H1 (cell line): ENCODE measurements at regions not wholly inside any gene's neighbourhood (a gene's known extent, or its start where the extent isn't known, plus 50 kb on each side); places are given as distances from the start of the nearest gene placed in this dataset.

Experiments used
- CTCF ChIA-PET: fragments of 300-600 bp; sonication (Branson Sonifier 250); formaldehyde crosslinking; loops from one replicate; lab custom pipeline; 2021; ENCODE audit not compliant: partially characterized antibody; lab: Charles Lee
- POLR2A ChIA-PET: fragments of 300-600 bp; sonication (Branson Sonifier 250); formaldehyde crosslinking; loops from one replicate; lab custom pipeline; 2021; ENCODE audit warnings: inconsistent platforms; ENCODE audit not compliant: partially characterized antibody; lab: Charles Lee
- DNase-seq, 2 experiments: peaks; one replicate each; pipeline versions ENCODE4 v3.0.0 to v3.0.0-alpha.2; 2010 to 2022; ENCODE audit warnings: low spot score in 2 of 2, low read depth in 1 of 2, mixed read lengths in 1 of 2
- FAIRE-seq: peaks from 2 replicates; lab custom pipeline; 2011; peaks lifted over from hg19 to GRCh38; lab: Jason Lieb, UNC
- H2AFZ ChIP-seq: 2 replicates; pipeline ENCODE4 v1.8.1; 2012; ENCODE audit warnings: low read length, inconsistent platforms
- H2AK5ac ChIP-seq: 2 replicates; pipeline ENCODE4 v1.6.1; 2013; ENCODE audit warnings: low read depth, low read length
- H2BK120ac ChIP-seq: replicated peaks from 2 replicates; pipeline ENCODE3; 2013; ENCODE audit warnings: low read depth, low read length, inconsistent platforms
- H2BK12ac ChIP-seq: 2 replicates; pipeline ENCODE4 v1.6.1; 2013; ENCODE audit warnings: low read depth, low read length
- H2BK15ac ChIP-seq: 2 replicates; pipeline ENCODE4 v1.6.1; 2013; ENCODE audit warnings: low read length
- H2BK20ac ChIP-seq: 2 replicates; pipeline ENCODE4 v1.6.1; 2013; ENCODE audit warnings: low read length
- H2BK5ac ChIP-seq: 2 replicates; pipeline ENCODE4 v1.6.1; 2013; ENCODE audit warnings: low read depth, low read length
- H3K14ac ChIP-seq: 2 replicates; pipeline ENCODE4 v1.6.1; 2013; ENCODE audit warnings: inconsistent platforms; ENCODE audit not compliant: insufficient read length
- H3K18ac ChIP-seq: 2 replicates; pipeline ENCODE4 v1.6.1; 2013; ENCODE audit warnings: low read length; ENCODE audit errors: extremely low read depth
- H3K23ac ChIP-seq: 2 replicates; pipeline ENCODE4 v1.6.1; 2013; ENCODE audit warnings: inconsistent platforms; ENCODE audit not compliant: insufficient read length
- H3K23me2 ChIP-seq: 2 replicates; pipeline ENCODE4 v1.6.1; 2013; ENCODE audit warnings: low read depth, low read length
- H3K27ac ChIP-seq: 2 replicates; pipeline ENCODE4 v1.6.1; 2011; ENCODE audit warnings: low read depth, low read length, inconsistent platforms
- H3K27me3 ChIP-seq, 4 experiments: replicated peaks in 1 of 4; 1 replicate in 1 of 4; 2 replicates in 3 of 4; pipeline versions ENCODE4 v1.6.1 to v1.8.1; 2011 to 2013; ENCODE audit warnings: low read length in 3 of 4, mild to moderate bottlenecking in 3 of 4, inconsistent platforms in 2 of 4, mixed read lengths in 2 of 4, moderate library complexity in 1 of 4; ENCODE audit not compliant: control insufficient read depth in 3 of 4, insufficient read depth in 3 of 4; ENCODE audit errors: extremely low read depth in 1 of 4
- H3K36me3 ChIP-seq, 4 experiments: 2 replicates each; pipeline versions ENCODE4 v1.6.1 to v1.8.1; 2011 to 2013; ENCODE audit warnings: mild to moderate bottlenecking in 4 of 4, low read length in 3 of 4, moderate library complexity in 2 of 4, control low read depth in 1 of 4, inconsistent platforms in 1 of 4; ENCODE audit not compliant: insufficient read depth in 4 of 4, control insufficient read depth in 2 of 4
- H3K4ac ChIP-seq: replicated peaks from 2 replicates; pipeline ENCODE3; 2013; ENCODE audit warnings: low read length, low read depth, mixed read lengths, inconsistent platforms; ENCODE audit not compliant: insufficient read length
- H3K4me1 ChIP-seq, 4 experiments: replicated peaks in 1 of 4; 1 replicate in 1 of 4; 2 replicates in 3 of 4; pipeline versions ENCODE4 v1.6.1 to v1.8.1; 2011 to 2013; ENCODE audit warnings: low read length in 3 of 4, inconsistent platforms in 2 of 4, mixed read lengths in 1 of 4; ENCODE audit not compliant: insufficient read depth in 4 of 4, control insufficient read depth in 3 of 4
- H3K4me2 ChIP-seq, 2 experiments: 2 replicates each; pipeline versions ENCODE4 v1.6.1 to v1.8.1; 2011 to 2013; ENCODE audit warnings: low read depth in 2 of 2, low read length in 2 of 2, control low read depth in 1 of 2, inconsistent platforms in 1 of 2, mild to moderate bottlenecking in 1 of 2; ENCODE audit not compliant: insufficient read depth in 1 of 2
- H3K4me3 ChIP-seq, 4 experiments: fragments of 200-600, 300-600 bp in 1 of 4; sonication (generic), shearing (Covaris generic), sonication (Bioruptor Twin) in 1 of 4; 2 replicates each; pipeline versions ENCODE4 v1.5.1 to v1.8.1; 2011 to 2016; ENCODE audit warnings: low read length in 4 of 4, low read depth in 3 of 4, control low read depth in 2 of 4, inconsistent platforms in 2 of 4, mild to moderate bottlenecking in 2 of 4, mixed read lengths in 1 of 4, moderate library complexity in 1 of 4; ENCODE audit not compliant: insufficient read depth in 2 of 4; ENCODE audit errors: extremely low read depth in 1 of 4
- H3K56ac ChIP-seq: replicated peaks from 2 replicates; pipeline ENCODE3; 2013; ENCODE audit warnings: low read depth, mild to moderate bottlenecking, mixed read lengths, low read length, inconsistent platforms; ENCODE audit not compliant: insufficient read length
- H3K79me1 ChIP-seq: 2 replicates; pipeline ENCODE4 v1.6.1; 2013; ENCODE audit warnings: low read depth, low read length, control low read depth
- H3K79me2 ChIP-seq, 2 experiments: 2 replicates each; pipeline versions ENCODE4 v1.6.1 to v1.8.1; 2012 to 2013; ENCODE audit warnings: low read length in 2 of 2, mild to moderate bottlenecking in 2 of 2, inconsistent platforms in 1 of 2; ENCODE audit not compliant: insufficient read depth in 2 of 2, control insufficient read depth in 1 of 2
- H3K9ac ChIP-seq, 4 experiments: replicated peaks in 1 of 4; 1 replicate in 1 of 4; 2 replicates in 3 of 4; pipeline versions ENCODE4 v1.6.1 to v1.8.1; 2011 to 2013; ENCODE audit warnings: low read depth in 3 of 4, low read length in 3 of 4, control low read depth in 2 of 4, mild to moderate bottlenecking in 2 of 4, moderate library complexity in 2 of 4, inconsistent platforms in 1 of 4; ENCODE audit errors: extremely low read depth in 1 of 4
- H3K9me3 ChIP-seq, 2 experiments: 2 replicates each; pipeline versions ENCODE4 v1.6.1 to v1.8.1; 2012 to 2013; ENCODE audit warnings: mild to moderate bottlenecking in 2 of 2, moderate library complexity in 2 of 2, control low read depth in 1 of 2, inconsistent platforms in 1 of 2, low read depth in 1 of 2, low read length in 1 of 2, mixed read lengths in 1 of 2; ENCODE audit not compliant: insufficient read depth in 2 of 2
- H4K20me1 ChIP-seq, 2 experiments: replicated peaks in 1 of 2; 2 replicates each; pipeline versions ENCODE3 to v1.8.1; 2011 to 2013; ENCODE audit warnings: inconsistent platforms in 2 of 2, low read length in 2 of 2, mild to moderate bottlenecking in 1 of 2; ENCODE audit not compliant: insufficient read depth in 2 of 2, control insufficient read depth in 1 of 2
- H4K5ac ChIP-seq: 2 replicates; pipeline ENCODE4 v1.6.1; 2013; ENCODE audit warnings: low read length, low read depth, mixed read lengths, inconsistent platforms; ENCODE audit not compliant: insufficient read length
- H4K8ac ChIP-seq: 2 replicates; pipeline ENCODE4 v1.8.0; 2013; ENCODE audit warnings: mild to moderate bottlenecking, moderate library complexity, low read length, inconsistent platforms; ENCODE audit not compliant: insufficient read depth; ENCODE audit errors: extremely low read depth
- H4K91ac ChIP-seq: replicated peaks from 2 replicates; pipeline ENCODE3; 2013; ENCODE audit warnings: low read length, mixed read lengths, inconsistent platforms; ENCODE audit not compliant: insufficient read length
- BCL11A ChIP-seq, 2 experiments: IDR thresholded peaks; one replicate each; pipeline ENCODE4 v1.6.1; 2011; ENCODE audit warnings: low read depth in 2 of 2, low read length in 2 of 2, mild to moderate bottlenecking in 2 of 2
- CEBPB ChIP-seq: IDR thresholded peaks from 2 replicates; pipeline ENCODE4 v1.6.1; 2012; ENCODE audit warnings: low read depth, low read length
- CTBP2 ChIP-seq: IDR thresholded peaks from 2 replicates; pipeline ENCODE4 v1.7.0; 2011; ENCODE audit warnings: borderline replicate concordance, mild to moderate bottlenecking, moderate library complexity, mixed read lengths, low read length; ENCODE audit not compliant: insufficient read depth, insufficient read length
- EZH2 ChIP-seq: fragments of 200-600 bp; sonication (generic); IDR thresholded peaks from 2 replicates; pipeline ENCODE4 v1.7.1; 2012; ENCODE audit warnings: low read depth, mild to moderate bottlenecking, moderate library complexity, low read length, inconsistent platforms; ENCODE audit not compliant: severe bottlenecking
- JUN ChIP-seq: IDR thresholded peaks from 2 replicates; pipeline ENCODE4 v1.6.1; 2011; ENCODE audit warnings: low read depth, mild to moderate bottlenecking, improper control_type of control experiment, low read length
- MAX ChIP-seq: IDR thresholded peaks from 2 replicates; pipeline ENCODE4 v1.6.1; 2012; ENCODE audit warnings: inconsistent platforms
- NANOG ChIP-seq: IDR thresholded peaks from 2 replicates; pipeline ENCODE4 v1.6.1; 2011; ENCODE audit warnings: low read length, low read depth, mild to moderate bottlenecking, inconsistent platforms; ENCODE audit not compliant: insufficient read depth, poor library complexity, severe bottlenecking
- NRF1 ChIP-seq: IDR thresholded peaks from 2 replicates; pipeline ENCODE4 v1.6.1; 2011; ENCODE audit warnings: mild to moderate bottlenecking, low read depth, low read length, improper control_type of control experiment
- RFX5 ChIP-seq: IDR thresholded peaks from 2 replicates; pipeline ENCODE4 v1.6.1; 2011; ENCODE audit warnings: low read depth, low read length, improper control_type of control experiment, borderline replicate concordance
- RNF2 ChIP-seq: fragments of 200-900, 300-1000 bp; sonication (generic); IDR thresholded peaks from 2 replicates; pipeline ENCODE4 v1.7.1; 2016; ENCODE audit warnings: borderline replicate concordance, low read depth, mild to moderate bottlenecking, antibody characterized with exemption, low read length; ENCODE audit not compliant: poor library complexity, severe bottlenecking; ENCODE audit errors: missing control alignments
- SP1 ChIP-seq: IDR thresholded peaks from 2 replicates; pipeline ENCODE4 v1.6.1; 2011; ENCODE audit warnings: low read depth, low read length
- TEAD4 ChIP-seq: IDR thresholded peaks from 2 replicates; pipeline ENCODE4 v1.6.1; 2012; ENCODE audit warnings: low read depth, low read length, inconsistent platforms, mixed read lengths
- ZNF274 ChIP-seq: IDR thresholded peaks from 2 replicates; pipeline ENCODE4 v1.7.0; 2012; ENCODE audit warnings: low read length, borderline replicate concordance; ENCODE audit errors: extremely low read depth
- WGBS, 2 experiments: shearing (Covaris generic) in 1 of 2; methylation state at CpG; one replicate each; pipeline versions ENCODE4 v1.1.6 to v1.1.7; 2013 to 2015; ENCODE audit warnings: low lambda C conversion rate in 2 of 2, mixed read lengths in 2 of 2, inconsistent platforms in 1 of 2, low coverage in 1 of 2, missing lambda C conversion rate in 1 of 2; ENCODE audit not compliant: insufficient replicate concordance in 2 of 2, insufficient coverage in 1 of 2, insufficient read length in 1 of 2; ENCODE audit errors: extremely low coverage in 1 of 2, missing lambda C conversion rate in 1 of 2; 5-methylcytosine and 5-hydroxymethylcytosine counted together

GRCh38 chr1:228989176-228989575 is 253.9 kb downstream of the RHOU start:
- H4K20me1 ChIP-seq: no peaks in the 10 kb centered on the region
- no peak overlapping the region for H3K4me3 ChIP-seq
- H2AK5ac ChIP-seq: no peak overlapping the region
- H2BK5ac ChIP-seq: no peak overlapping the region
- H2BK120ac ChIP-seq: no peak overlapping the region
- no peak overlapping the region for H3K56ac ChIP-seq
- H3K27me3 ChIP-seq: no peaks in the 10 kb centered on the region; a peak in 1 of 7 replicates
- H3K27ac ChIP-seq: no peak overlapping the region
- H3K18ac ChIP-seq: 0 out of 2 replicates have a peak overlapping the region, but pooled peaks have one; percentile 5
- no peaks in the 10 kb centered on the region for H3K79me2 ChIP-seq
- H3K9ac ChIP-seq: no peak overlapping the region
- no peak overlapping the region for H2BK20ac ChIP-seq
- no peak overlapping the region for H3K4ac ChIP-seq
- H3K14ac ChIP-seq: no peak overlapping the region
- ChIA-PET CTCF (interaction anchor here (0.6 to 2.1 kb wide), 6 partner anchors 10 to 324 kb away, joined by 3 to 5 read pairs (median 3); no protein-coding TSS in a partner anchor), POLR2A (interaction anchor here (1.3 to 1.5 kb wide), 2 partner anchors 12 to 104 kb away, joined by 3 to 4 read pairs; no protein-coding TSS in a partner anchor)
- WGBS, 2 experiments: 85% methylated on average over 9 of the region's 9 CpGs; no CpG with 5 or more reads in 1 of the 2 experiments
- no peaks in the 10 kb centered on the region for H3K79me1 ChIP-seq
- H3K4me1 ChIP-seq: peaks cover 0 to 6% (median 5%) of the 10 kb centered on the region in 4 experiments; a peak in 5 of 7 replicates
- no peak overlapping the region for H3K23ac ChIP-seq
- H2AFZ ChIP-seq: no peak overlapping the region
- H4K5ac ChIP-seq: no peak overlapping the region
- no peak overlapping the region for H3K4me2 ChIP-seq
- H3K36me3 ChIP-seq: no peaks in the 10 kb centered on the region
- no peak overlapping the region for H2BK12ac ChIP-seq
- H3K23me2 ChIP-seq: no peaks in the 10 kb centered on the region
- H2BK15ac ChIP-seq: no peak overlapping the region
- DNase-seq: no peak
- no peaks in the 10 kb centered on the region for H3K9me3 ChIP-seq
- H4K91ac ChIP-seq: no peak overlapping the region
- FAIRE-seq: no peak
- no peak overlapping the region for H4K8ac ChIP-seq
- no peak for TF ChIP-seq CTBP2
- TF ChIP-seq ZNF274: no peak
- TF ChIP-seq RNF2: no peak
- TF ChIP-seq NRF1: no peak
- TF ChIP-seq EZH2: no peak
- no peak for TF ChIP-seq SP1
- no peak for TF ChIP-seq RFX5
- TF ChIP-seq JUN: no peak
- TF ChIP-seq BCL11A (IDR thresholded peaks at IDR 0.05; ENCODE audit: low read depth in 2 of 2, low read length in 2 of 2): no peak
- TF ChIP-seq NANOG: no peak
- TF ChIP-seq MAX: no peak
- TF ChIP-seq CEBPB: no peak
- no peak for TF ChIP-seq TEAD4
